ENCODE measurements at regions not wholly inside any gene's neighbourhood (a gene's known extent, or its start where the extent isn't known, plus 50 kb on each side); places are given as distances from the start of the nearest gene placed in this dataset.
A peak's percentile ranks its signal among the peaks of the same experiment; 100 is the strongest.

DNA sequence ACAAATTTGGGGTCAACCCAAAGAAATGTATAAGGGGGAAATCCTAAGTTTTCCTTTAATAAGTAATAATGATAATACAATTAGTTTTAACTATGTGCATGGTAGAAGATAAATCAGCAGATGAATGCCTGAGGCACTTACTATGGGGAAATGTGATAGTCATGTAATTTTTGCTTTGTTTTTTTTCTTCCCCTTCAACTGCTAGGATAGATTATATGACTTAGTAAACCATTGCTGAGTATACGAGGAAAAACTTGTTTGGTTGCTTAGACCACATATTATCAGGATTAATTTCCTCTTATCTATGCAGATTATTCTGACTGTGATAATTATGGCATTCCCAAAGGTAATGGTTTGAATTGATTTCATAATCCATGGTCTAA, 181.1 kb downstream of the TGFB2 start:
- no peak for DNase-seq

GRCh38 chr1:218527737-218528136, 182.6 kb downstream of the TGFB2 start:
- no peak for DNase-seq

- no peak for DNase-seq
Observed at GRCh38 chr1:218529646-218530300, 184.6 kb downstream of the TGFB2 start.

GRCh38 chr1:218531936-218532335, 186.8 kb downstream of the TGFB2 start:
- DNase-seq, result no peak

- DNase-seq, result no peak
Observed at GRCh38 chr1:218536296-218536986, 191.3 kb downstream of the TGFB2 start.

DNA sequence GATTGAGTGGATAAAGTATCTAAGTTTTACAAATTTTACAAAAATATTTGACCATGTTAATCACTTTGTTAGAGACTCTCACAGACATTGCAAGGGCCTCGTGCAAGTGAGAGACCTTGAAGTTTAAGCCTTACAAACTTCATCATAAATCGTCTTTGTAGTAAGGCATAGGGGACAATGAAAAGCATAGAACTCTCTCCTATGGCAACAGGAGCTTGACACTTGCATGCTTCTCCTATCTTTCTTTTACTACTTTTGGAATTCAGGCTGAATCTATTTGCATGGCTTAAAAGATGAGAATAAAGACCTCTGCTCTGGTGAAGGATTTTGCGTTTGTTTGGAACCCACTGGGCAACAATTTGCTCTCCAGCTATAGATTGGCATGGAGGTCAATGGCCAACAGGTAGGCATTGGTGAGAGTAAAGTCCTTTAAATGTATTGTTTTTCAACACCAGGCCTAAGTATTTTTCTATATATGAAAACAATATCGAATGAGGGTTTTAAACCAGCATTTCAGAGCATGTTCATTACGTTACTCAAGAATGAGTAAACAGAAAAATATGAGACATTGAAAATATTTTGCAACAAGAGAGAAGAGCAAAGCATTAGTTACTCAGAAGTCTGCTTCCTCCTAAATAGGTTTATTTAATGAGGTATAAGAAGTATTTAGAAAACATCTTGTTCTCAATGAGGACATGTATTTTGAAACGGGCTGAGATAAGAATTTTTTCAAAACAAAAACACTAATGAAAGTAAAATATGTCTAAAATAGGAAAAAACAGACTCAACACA, 192.2 kb downstream of the TGFB2 start:
- DNase-seq, result no peak

DNA sequence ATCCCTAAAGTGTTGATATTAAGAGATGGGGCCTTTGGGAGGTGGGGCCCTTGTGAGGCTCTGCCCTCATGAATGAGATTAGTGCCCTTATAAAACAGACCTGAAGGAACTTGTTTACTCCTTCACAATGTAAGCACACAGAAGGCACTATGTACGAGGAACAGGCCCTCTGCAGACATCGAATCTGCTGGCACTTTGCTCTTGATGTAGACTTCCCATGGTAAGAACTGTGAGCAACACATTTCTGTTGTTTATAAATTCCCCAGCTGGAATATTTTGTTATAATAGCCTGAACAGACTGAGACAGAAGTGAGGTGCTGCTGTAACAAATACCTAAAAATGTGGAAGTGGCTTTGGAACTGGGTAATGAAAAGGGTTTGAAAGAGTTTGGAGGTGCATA, 193.2 kb downstream of the TGFB2 start:
- no peak for DNase-seq

- peak; percentile 21 for DNase-seq
Observed at GRCh38 chr1:218546314-218546713, 201.2 kb downstream of the TGFB2 start.

DNA sequence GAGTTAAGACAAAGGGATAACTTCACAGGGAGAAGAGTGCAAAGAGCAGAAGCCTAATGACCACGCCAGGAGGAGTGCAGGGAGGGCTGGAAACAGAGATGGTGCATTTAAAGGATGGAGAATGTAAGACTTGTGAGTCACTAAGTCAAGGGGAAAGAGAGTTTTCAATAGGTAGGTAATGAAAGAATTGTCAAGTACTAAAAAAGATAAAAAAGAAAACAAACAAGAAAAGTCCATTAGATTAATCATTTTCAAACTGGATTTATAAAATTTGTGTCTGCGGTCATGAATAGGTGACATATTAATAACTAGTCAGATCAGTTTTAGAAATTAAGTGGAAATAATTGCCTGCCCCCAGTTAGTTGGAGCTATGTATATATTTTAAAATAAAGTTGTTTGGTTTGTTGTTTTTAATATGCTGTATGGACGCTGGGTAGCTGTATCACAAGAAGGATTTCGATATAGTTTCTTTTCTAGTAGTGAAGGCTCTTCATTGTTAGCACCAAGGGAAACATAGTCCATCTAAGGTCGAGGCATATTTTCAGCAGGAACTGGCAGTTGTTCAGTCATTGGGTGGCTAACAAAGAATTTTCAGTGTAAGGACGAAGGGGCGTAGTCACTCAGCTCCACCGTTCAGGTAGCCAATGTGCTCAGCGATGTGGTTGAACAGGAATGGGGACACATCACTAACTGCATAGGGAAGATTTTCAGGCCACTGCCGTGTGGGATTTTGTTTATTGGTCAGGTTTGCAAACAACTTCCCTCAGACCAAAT, 203.0 kb downstream of the TGFB2 start:
- no peak for DNase-seq

GRCh38 chr1:218548764-218549163, 203.6 kb downstream of the TGFB2 start:
- no peak for DNase-seq

- DNase-seq, result no peak
Observed at GRCh38 chr1:218553197-218553596, 208.1 kb downstream of the TGFB2 start.

DNA sequence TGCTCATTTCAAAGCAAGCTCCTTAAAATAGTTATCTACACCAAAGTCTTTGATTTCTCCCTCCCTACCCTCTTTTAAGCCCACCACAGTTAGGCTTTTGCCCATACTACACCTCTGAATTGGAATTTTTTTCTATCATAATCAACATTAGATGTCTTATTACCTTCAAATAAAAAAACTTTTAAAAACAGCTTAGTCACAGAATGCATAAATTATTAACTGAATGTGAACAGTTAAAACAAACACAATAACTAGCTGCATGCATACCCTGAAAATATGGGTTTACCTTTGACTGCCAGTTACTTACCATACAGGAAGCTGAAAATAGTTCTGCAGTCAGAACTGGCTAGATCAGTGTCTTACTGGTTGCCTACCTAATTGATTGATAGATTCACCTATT, 210.9 kb downstream of the TGFB2 start:
- no peak for DNase-seq

- peak; percentile 97 for DNase-seq
Observed at GRCh38 chr1:218557731-218558130, 212.6 kb downstream of the TGFB2 start.

DNA sequence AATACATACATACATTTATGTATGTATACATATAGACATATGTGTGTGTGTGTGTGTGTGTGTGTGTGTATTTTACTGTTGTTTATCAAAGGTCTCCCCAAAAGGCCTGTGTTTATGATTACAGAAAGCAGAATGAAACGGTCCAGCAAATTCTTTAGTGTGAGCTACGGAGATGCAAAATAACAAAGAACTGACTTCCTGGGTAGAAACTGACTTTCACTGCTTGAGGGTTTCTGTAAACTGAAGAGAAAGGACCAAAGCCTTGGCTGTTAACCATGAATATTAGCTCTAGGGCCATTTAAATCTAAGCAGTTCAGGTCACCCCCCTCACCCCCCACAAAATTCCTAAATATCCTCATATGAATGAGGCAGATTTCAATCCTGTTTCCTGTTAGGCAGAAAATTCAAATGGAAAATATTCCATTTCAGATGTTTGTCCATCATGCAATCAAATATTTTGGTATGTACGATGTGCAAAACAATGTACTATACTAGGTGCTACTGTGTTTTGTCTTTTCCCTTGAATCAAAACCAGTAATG, 213.2 kb downstream of the TGFB2 start:
- peak; percentile 44 for DNase-seq

DNA sequence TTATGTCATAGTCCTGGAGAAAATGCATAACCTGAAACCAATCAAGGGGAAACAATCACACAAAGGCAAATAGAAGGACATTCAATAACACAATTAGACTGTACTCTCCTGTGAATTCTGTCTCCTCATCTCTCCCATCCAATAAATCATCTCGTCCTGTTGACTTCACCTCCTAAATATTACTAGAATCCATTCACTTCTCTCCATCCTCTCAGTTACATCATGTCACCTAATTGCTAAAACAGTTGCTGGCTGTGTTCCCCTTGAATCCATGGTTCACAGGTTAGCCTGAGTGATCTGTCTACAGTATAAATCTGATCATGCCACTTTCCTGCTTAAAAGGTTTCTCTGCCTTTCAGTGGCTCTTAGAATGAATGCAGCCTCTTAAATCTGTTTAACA, 220.2 kb downstream of the TGFB2 start:
- DNase-seq, result no peak

GRCh38 chr1:218568962-218569550, 223.9 kb downstream of the TGFB2 start:
- DNase-seq, result no peak

- no peak for DNase-seq
Observed at GRCh38 chr1:218570456-218570855, 225.3 kb downstream of the TGFB2 start.

DNA sequence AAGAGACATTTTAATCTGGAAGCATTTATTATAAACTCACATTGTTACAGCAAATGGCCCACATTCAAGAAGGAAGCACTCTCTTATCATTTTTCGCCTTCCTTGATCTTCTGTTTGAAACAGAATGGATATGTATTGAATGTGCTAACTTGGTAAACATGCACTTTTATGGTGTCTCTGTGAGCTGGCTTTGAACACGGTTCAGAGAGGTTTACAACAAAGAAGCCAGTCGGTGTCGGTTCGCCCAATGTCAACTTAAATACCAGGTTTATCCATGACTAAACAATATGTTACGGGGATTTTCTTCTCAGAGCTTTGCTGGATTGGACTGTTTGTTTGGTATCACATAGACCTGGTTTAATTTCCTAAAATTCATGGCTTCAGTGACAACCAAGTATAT, 226.4 kb downstream of the TGFB2 start:
- DNase-seq, result no peak

DNA sequence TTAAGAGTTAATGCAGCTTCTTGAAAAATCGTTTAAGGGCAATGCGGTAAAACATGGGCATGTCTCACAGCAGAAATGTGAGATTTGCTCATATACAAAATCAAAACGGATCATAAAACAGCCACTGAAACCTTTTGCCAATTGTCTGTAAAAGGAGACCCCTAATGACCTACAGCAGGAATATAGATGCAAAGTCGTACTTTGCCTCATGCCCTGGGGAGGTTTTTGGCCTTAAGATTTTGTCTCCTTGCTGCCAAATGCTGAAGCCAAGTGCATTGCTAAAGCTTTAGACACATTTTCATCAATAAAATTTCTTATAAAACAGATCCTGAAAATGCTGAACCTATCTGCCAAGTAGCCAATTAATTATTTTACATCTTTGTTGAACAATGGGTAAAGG, 226.9 kb downstream of the TGFB2 start:
- no peak for DNase-seq

GRCh38 chr1:218573925-218574324, 228.8 kb downstream of the TGFB2 start:
- no peak for DNase-seq

DNA sequence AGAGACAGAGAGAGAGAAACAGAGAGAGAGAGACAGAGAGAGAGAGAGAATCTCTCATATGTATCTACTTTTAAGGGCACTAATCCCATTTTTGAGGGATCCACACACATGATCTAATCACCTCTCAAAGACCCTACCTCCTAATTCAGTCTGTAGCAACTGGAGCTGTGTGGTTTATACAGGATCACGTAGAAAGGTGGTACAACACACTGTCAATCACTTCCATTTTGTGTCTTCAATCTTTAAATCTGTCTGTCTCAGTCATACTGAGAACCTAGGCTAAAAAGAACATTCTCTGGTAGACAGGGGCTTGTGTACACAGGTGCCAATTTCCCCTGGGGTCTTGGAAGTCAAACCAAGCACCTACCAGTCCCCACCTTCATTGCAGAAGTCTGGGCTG, 229.9 kb downstream of the TGFB2 start:
- no peak for DNase-seq

DNA sequence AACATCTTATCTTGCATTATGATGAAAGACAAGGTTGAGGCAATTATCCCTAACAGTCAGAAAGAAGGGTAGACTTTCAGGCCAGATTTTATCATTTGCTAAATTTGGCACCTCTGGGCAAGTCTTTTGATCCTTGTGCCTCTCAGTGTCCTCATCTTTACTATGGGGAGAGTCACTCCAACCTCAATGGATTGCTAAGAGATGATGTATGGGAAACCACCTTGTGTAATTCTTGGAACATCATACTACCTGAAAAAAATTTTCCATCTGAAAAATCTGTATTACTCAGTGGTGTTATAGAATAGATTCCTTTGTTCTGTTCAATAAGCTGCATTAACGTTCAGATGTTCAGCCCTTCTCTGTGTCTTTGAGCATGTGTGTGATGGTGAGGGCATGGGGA, 230.7 kb downstream of the TGFB2 start:
- no peak for DNase-seq
